CD14-positive monocyte (primary cell): ENCODE measurements at regions not wholly inside any gene's neighbourhood (a gene's known extent, or its start where the extent isn't known, plus 50 kb on each side); places are given as distances from the start of the nearest gene placed in this dataset.

Experiments used
- DNase-seq, 3 donors: peaks; one replicate each; pipeline ENCODE4 v3.0.0-alpha.2; 2011 to 2022
- H2AFZ ChIP-seq: 2 replicates; pipeline ENCODE4 v1.6.0; 2012; ENCODE audit warnings: mild to moderate bottlenecking, low read depth, low read length, inconsistent platforms; ENCODE audit not compliant: insufficient read depth, poor library complexity, severe bottlenecking
- H3K27ac ChIP-seq, 2 donors: 1 replicate in 1 of 2; 2 replicates in 1 of 2; pipeline ENCODE4 v1.5.1; 2012 to 2013; ENCODE audit warnings: low read length in 2 of 2, control low read depth in 1 of 2, inconsistent platforms in 1 of 2, low read depth in 1 of 2, mild to moderate bottlenecking in 1 of 2
- H3K27me3 ChIP-seq, 2 donors: one replicate each; pipeline versions ENCODE4 v1.6.0 to v1.6.1; 2011 to 2013; ENCODE audit warnings: low read length in 2 of 2; ENCODE audit not compliant: control insufficient read depth in 2 of 2, insufficient read depth in 2 of 2
- H3K36me3 ChIP-seq, 2 donors: replicated peaks in 1 of 2; 1 replicate in 1 of 2; 2 replicates in 1 of 2; pipeline versions ENCODE4 v1.5.1 to v1.6.1; 2012 to 2013; ENCODE audit warnings: low read length in 2 of 2, control low read depth in 1 of 2, inconsistent platforms in 1 of 2, mild to moderate bottlenecking in 1 of 2; ENCODE audit not compliant: insufficient read depth in 2 of 2, control insufficient read depth in 1 of 2
- H3K4me1 ChIP-seq, 2 donors: 1 replicate in 1 of 2; 2 replicates in 1 of 2; pipeline versions ENCODE4 v1.5.1 to v1.6.1; 2012 to 2013; ENCODE audit warnings: low read length in 2 of 2, control low read depth in 1 of 2, inconsistent platforms in 1 of 2, mild to moderate bottlenecking in 1 of 2, moderate library complexity in 1 of 2; ENCODE audit not compliant: insufficient read depth in 2 of 2, control insufficient read depth in 1 of 2
- H3K4me2 ChIP-seq: replicated peaks from 2 replicates; pipeline ENCODE3; 2012; ENCODE audit warnings: low read length, moderate library complexity, mild to moderate bottlenecking; ENCODE audit not compliant: poor library complexity, severe bottlenecking; ENCODE audit errors: extremely low read depth
- H3K4me3 ChIP-seq, 3 experiments: fragments of 200-600 bp in 1 of 3; sonication (generic) in 1 of 3; replicated peaks in 1 of 3; 1 replicate in 2 of 3; 2 replicates in 1 of 3; pipeline ENCODE4 v1.5.1; 2011 to 2013; ENCODE audit warnings: low read length in 3 of 3, mild to moderate bottlenecking in 3 of 3, control low read depth in 2 of 3, low read depth in 2 of 3, inconsistent platforms in 1 of 3, moderate library complexity in 1 of 3
- H3K79me2 ChIP-seq: 2 replicates; pipeline ENCODE4 v1.6.0; 2012; ENCODE audit warnings: mild to moderate bottlenecking, control low read depth, inconsistent platforms, low read length, moderate library complexity; ENCODE audit not compliant: insufficient read depth
- H3K9ac ChIP-seq: 2 replicates; pipeline ENCODE4 v1.6.0; 2017; ENCODE audit warnings: low read length, mild to moderate bottlenecking; ENCODE audit not compliant: insufficient read depth, poor library complexity, severe bottlenecking
- H3K9me3 ChIP-seq, 2 donors: replicated peaks in 1 of 2; 1 replicate in 1 of 2; 2 replicates in 1 of 2; pipeline versions ENCODE4 v1.5.1 to v1.6.1; 2012 to 2013; ENCODE audit warnings: low read length in 2 of 2, control low read depth in 1 of 2; ENCODE audit not compliant: control insufficient read depth in 1 of 2, insufficient read depth in 1 of 2
- H4K20me1 ChIP-seq: 2 replicates; pipeline ENCODE4 v1.6.0; 2012; ENCODE audit warnings: mild to moderate bottlenecking, low read length, control low read depth, moderate library complexity; ENCODE audit not compliant: insufficient read depth
- H3K27ac Mint-ChIP-seq, 7 donors: one replicate each; pipeline ENCODE4 v1.8.0; 2020; ENCODE audit warnings: mild to moderate bottlenecking in 7 of 7, mixed read lengths in 7 of 7, moderate library complexity in 6 of 7, inconsistent platforms in 2 of 7
- H3K27me3 Mint-ChIP-seq, 3 donors: one replicate each; pipeline ENCODE4 v1.8.0; 2021 to 2022; ENCODE audit warnings: low read depth in 3 of 3, mild to moderate bottlenecking in 3 of 3, mixed read lengths in 3 of 3, moderate library complexity in 3 of 3, inconsistent platforms in 1 of 3
- H3K36me3 Mint-ChIP-seq, 2 donors: one replicate each; pipeline ENCODE4 v1.8.0; 2020; ENCODE audit warnings: mixed read lengths in 2 of 2, inconsistent platforms in 1 of 2, mild to moderate bottlenecking in 1 of 2
- H3K4me1 Mint-ChIP-seq: one replicate; pipeline ENCODE4 v1.8.0; 2020; ENCODE audit warnings: mild to moderate bottlenecking, mixed read lengths
- H3K4me3 Mint-ChIP-seq, 2 donors: one replicate each; pipeline ENCODE4 v1.8.0; 2020; ENCODE audit warnings: mild to moderate bottlenecking in 2 of 2, mixed read lengths in 2 of 2, moderate library complexity in 1 of 2
- H3K9me3 Mint-ChIP-seq, 7 donors: one replicate each; pipeline ENCODE4 v1.8.0; 2020 to 2022; ENCODE audit warnings: mixed read lengths in 7 of 7, mild to moderate bottlenecking in 6 of 7, moderate library complexity in 6 of 7, inconsistent platforms in 2 of 7
- CTCF ChIP-seq: fragments of 200-600 bp; IDR thresholded peaks from one replicate; pipeline ENCODE4 v1.8.0; 2022; ENCODE audit warnings: antibody characterized with exemption, mild to moderate bottlenecking
- WGBS: methylation state at CpG from one replicate; pipeline ENCODE4 v1.1.5; 2013; ENCODE audit warnings: missing lambda C conversion rate; ENCODE audit not compliant: insufficient coverage; 5-methylcytosine and 5-hydroxymethylcytosine counted together
- intact Hi-C, 2 donors: fragments of 100-400 bp; cut with micrococcal nuclease; formaldehyde crosslinking; loops; one replicate each; pipeline versions ENCODE4 v1.15.0 to v1.15.1; 2023

- H3K27me3 Mint-ChIP-seq, result peaks cover 0 to 3% (median 1%) of the 10 kb centered on the region in 3 donors
- H3K4me1 Mint-ChIP-seq, result no peaks in the 10 kb centered on the region
- H2AFZ ChIP-seq, result no peak overlapping the region
- no peaks in the 10 kb centered on the region for H3K36me3 Mint-ChIP-seq
- H3K27me3 ChIP-seq, result no peaks in the 10 kb centered on the region
- peaks cover 0 to 1% (median 0%) of the 10 kb centered on the region in 7 donors for H3K9me3 Mint-ChIP-seq
- 45% methylated on average over 2 of the region's 3 CpGs for WGBS
- intact Hi-C loops, result no loop called here
- no peaks in the 10 kb centered on the region for H4K20me1 ChIP-seq
- no peaks in the 10 kb centered on the region for H3K4me1 ChIP-seq
- no peak overlapping the region for H3K4me2 ChIP-seq
- no peak overlapping the region for H3K4me3 Mint-ChIP-seq
- H3K4me3 ChIP-seq, result no peak overlapping the region
- no peak for DNase-seq
- no peaks in the 10 kb centered on the region for H3K79me2 ChIP-seq
- no peak overlapping the region for H3K9ac ChIP-seq
- TF ChIP-seq CTCF, result no peak
- no peaks in the 10 kb centered on the region for H3K9me3 ChIP-seq
- no peaks in the 10 kb centered on the region for H3K36me3 ChIP-seq
- no peak overlapping the region for H3K27ac Mint-ChIP-seq
- no peak overlapping the region for H3K27ac ChIP-seq
These were observed 162.4 kb upstream of the NABP1 start for GRCh38 chr2:191515551-191515950.

- no CpG with 5 or more reads among the region's 4 CpGs for WGBS
- no peaks in the 10 kb centered on the region for H4K20me1 ChIP-seq
- no peaks in the 10 kb centered on the region for H3K27me3 ChIP-seq
- Mint-ChIP-seq H3K27me3 (peaks cover 0 to 3% (median 1%) of the 10 kb centered on the region in 3 donors), H3K27ac (no peak overlapping the region), H3K9me3 (no peaks in the 10 kb centered on the region), H3K36me3 (no peaks in the 10 kb centered on the region), H3K4me3 (no peak overlapping the region), H3K4me1 (no peaks in the 10 kb centered on the region)
- H3K4me3 ChIP-seq, result no peak overlapping the region
- no peaks in the 10 kb centered on the region for H3K36me3 ChIP-seq
- no peak overlapping the region for H2AFZ ChIP-seq
- TF ChIP-seq CTCF, result no peak
- H3K27ac ChIP-seq, result no peak overlapping the region
- no peak for DNase-seq
- intact Hi-C loops, result no loop called here
- no peaks in the 10 kb centered on the region for H3K9me3 ChIP-seq
- H3K4me2 ChIP-seq, result no peak overlapping the region
- no peaks in the 10 kb centered on the region for H3K4me1 ChIP-seq
- no peak overlapping the region for H3K9ac ChIP-seq
- H3K79me2 ChIP-seq, result no peaks in the 10 kb centered on the region
These were observed 161.7 kb upstream of the NABP1 start for GRCh38 chr2:191516260-191516659.
